ENCODE measurements at regions not wholly inside any gene's neighbourhood (a gene's known extent, or its start where the extent isn't known, plus 50 kb on each side); places are given as distances from the start of the nearest gene placed in this dataset.

- no peaks in the 10 kb centered on the region for H3K4me1 ChIP-seq (ENCODE audit: control insufficient read depth in 2 of 2, insufficient read depth in 2 of 2, low read length in 2 of 2)
- no peak overlapping the region for H3K4me3 ChIP-seq (ENCODE audit: low read length in 2 of 2)
- no peaks in the 10 kb centered on the region for H3K27me3 ChIP-seq (ENCODE audit: control insufficient read depth in 2 of 2, insufficient read depth in 1 of 2, low read length in 1 of 2)
- no peaks in the 10 kb centered on the region for H3K36me3 ChIP-seq (ENCODE audit: control insufficient read depth in 2 of 2, insufficient read depth in 2 of 2, low read length in 1 of 2)
- no peak for DNase-seq (ENCODE audit: low read depth in 6 of 9, low spot score in 9 of 9)
- no peak overlapping the region for H3K27ac ChIP-seq (ENCODE audit: low read depth in 1 of 2, low read length in 1 of 2)
- H3K9me3 ChIP-seq (ENCODE audit: control insufficient read depth in 2 of 2, insufficient read depth in 1 of 2, low read length in 1 of 2): no peaks in the 10 kb centered on the region
- WGBS: 95% methylated on average over 3 of the region's 3 CpGs
Observed at GRCh38 chr1:78765489-78765888, 115.9 kb downstream of the IFI44 start.

- H3K36me3 ChIP-seq (ENCODE audit: control insufficient read depth in 2 of 2, insufficient read depth in 2 of 2, low read length in 1 of 2): no peaks in the 10 kb centered on the region
- H3K27me3 ChIP-seq (ENCODE audit: control insufficient read depth in 2 of 2, insufficient read depth in 1 of 2, low read length in 1 of 2): no peaks in the 10 kb centered on the region
- H3K9me3 ChIP-seq (ENCODE audit: control insufficient read depth in 2 of 2, insufficient read depth in 1 of 2, low read length in 1 of 2): no peaks in the 10 kb centered on the region
- no peak overlapping the region for H3K4me3 ChIP-seq (ENCODE audit: low read length in 2 of 2)
- 80% methylated on average over 2 of the region's 2 CpGs for WGBS
- no peak overlapping the region for H3K27ac ChIP-seq (ENCODE audit: low read depth in 1 of 2, low read length in 1 of 2)
- H3K4me1 ChIP-seq (ENCODE audit: control insufficient read depth in 2 of 2, insufficient read depth in 2 of 2, low read length in 2 of 2): no peaks in the 10 kb centered on the region
- no peak for DNase-seq (ENCODE audit: low read depth in 6 of 9, low spot score in 9 of 9)
Observed at GRCh38 chr1:78779831-78780230, 130.2 kb downstream of the IFI44 start.

- Histone ChIP-seq H3K36me3 (ENCODE audit: control insufficient read depth in 2 of 2, insufficient read depth in 2 of 2, low read length in 1 of 2) (no peaks in the 10 kb centered on the region), H3K4me1 (ENCODE audit: control insufficient read depth in 2 of 2, insufficient read depth in 2 of 2, low read length in 2 of 2) (no peaks in the 10 kb centered on the region), H3K4me3 (ENCODE audit: low read length in 2 of 2) (no peak overlapping the region), H3K27ac (ENCODE audit: low read depth in 1 of 2, low read length in 1 of 2) (no peak overlapping the region), H3K27me3 (ENCODE audit: control insufficient read depth in 2 of 2, insufficient read depth in 1 of 2, low read length in 1 of 2) (no peaks in the 10 kb centered on the region), H3K9me3 (ENCODE audit: control insufficient read depth in 2 of 2, insufficient read depth in 1 of 2, low read length in 1 of 2) (no peaks in the 10 kb centered on the region)
- no peak for DNase-seq (ENCODE audit: low read depth in 6 of 9, low spot score in 9 of 9)
- WGBS: 86% methylated on average over 2 of the region's 2 CpGs
Observed at GRCh38 chr1:78787544-78787943, 137.9 kb downstream of the IFI44 start.

GRCh38 chr1:78790174-78790573, 140.5 kb downstream of the IFI44 start:
- Histone ChIP-seq H3K36me3 (ENCODE audit: control insufficient read depth in 2 of 2, insufficient read depth in 2 of 2, low read length in 1 of 2) (no peaks in the 10 kb centered on the region), H3K27ac (ENCODE audit: low read depth in 1 of 2, low read length in 1 of 2) (no peak overlapping the region), H3K4me1 (ENCODE audit: control insufficient read depth in 2 of 2, insufficient read depth in 2 of 2, low read length in 2 of 2) (no peaks in the 10 kb centered on the region), H3K27me3 (ENCODE audit: control insufficient read depth in 2 of 2, insufficient read depth in 1 of 2, low read length in 1 of 2) (no peaks in the 10 kb centered on the region), H3K9me3 (ENCODE audit: control insufficient read depth in 2 of 2, insufficient read depth in 1 of 2, low read length in 1 of 2) (no peaks in the 10 kb centered on the region), H3K4me3 (ENCODE audit: low read length in 2 of 2) (no peak overlapping the region)
- DNase-seq (ENCODE audit: low read depth in 6 of 9, low spot score in 9 of 9): no peak
- WGBS: 96% methylated on average over 3 of the region's 3 CpGs

- Histone ChIP-seq H3K27ac (ENCODE audit: low read depth in 1 of 2, low read length in 1 of 2) (no peak overlapping the region), H3K27me3 (ENCODE audit: control insufficient read depth in 2 of 2, insufficient read depth in 1 of 2, low read length in 1 of 2) (no peaks in the 10 kb centered on the region), H3K4me3 (ENCODE audit: low read length in 2 of 2) (no peak overlapping the region), H3K9me3 (ENCODE audit: control insufficient read depth in 2 of 2, insufficient read depth in 1 of 2, low read length in 1 of 2) (no peaks in the 10 kb centered on the region), H3K36me3 (ENCODE audit: control insufficient read depth in 2 of 2, insufficient read depth in 2 of 2, low read length in 1 of 2) (no peaks in the 10 kb centered on the region), H3K4me1 (ENCODE audit: control insufficient read depth in 2 of 2, insufficient read depth in 2 of 2, low read length in 2 of 2) (no peaks in the 10 kb centered on the region)
- DNase-seq (ENCODE audit: low read depth in 6 of 9, low spot score in 9 of 9): no peak
- 87% methylated on average over 1 of the region's 1 CpG for WGBS
Observed at GRCh38 chr1:78792756-78793155, 143.1 kb downstream of the IFI44 start.

- Histone ChIP-seq H3K27ac (ENCODE audit: low read depth in 1 of 2, low read length in 1 of 2) (no peak overlapping the region), H3K27me3 (ENCODE audit: control insufficient read depth in 2 of 2, insufficient read depth in 1 of 2, low read length in 1 of 2) (no peaks in the 10 kb centered on the region)
- WGBS: 55% methylated on average over 3 of the region's 3 CpGs
Observed at GRCh38 chr1:78797108-78797781, 147.6 kb downstream of the IFI44 start.

GRCh38 chr1:78799926-78800325, 150.3 kb downstream of the IFI44 start:
- no peaks in the 10 kb centered on the region for H3K27me3 ChIP-seq (ENCODE audit: control insufficient read depth in 2 of 2, insufficient read depth in 1 of 2, low read length in 1 of 2)
- no peak overlapping the region for H3K27ac ChIP-seq (ENCODE audit: low read depth in 1 of 2, low read length in 1 of 2)
- WGBS: 94% methylated on average over 1 of the region's 1 CpG

More at GRCh38 chr1:78797108-78797781, 147.6 kb downstream of the IFI44 start:
- Histone ChIP-seq H3K4me1 (ENCODE audit: control insufficient read depth in 2 of 2, insufficient read depth in 2 of 2, low read length in 2 of 2) (no peaks in the 10 kb centered on the region), H3K9me3 (ENCODE audit: control insufficient read depth in 2 of 2, insufficient read depth in 1 of 2, low read length in 1 of 2) (no peaks in the 10 kb centered on the region), H3K36me3 (ENCODE audit: control insufficient read depth in 2 of 2, insufficient read depth in 2 of 2, low read length in 1 of 2) (no peaks in the 10 kb centered on the region), H3K4me3 (ENCODE audit: low read length in 2 of 2) (no peak overlapping the region)
- no peak for DNase-seq (ENCODE audit: low read depth in 6 of 9, low spot score in 9 of 9)

GRCh38 chr1:78814176-78814575, 164.5 kb downstream of the IFI44 start:
- no peaks in the 10 kb centered on the region for H3K4me1 ChIP-seq (ENCODE audit: control insufficient read depth in 2 of 2, insufficient read depth in 2 of 2, low read length in 2 of 2)
- no peak overlapping the region for H3K27ac ChIP-seq (ENCODE audit: low read depth in 1 of 2, low read length in 1 of 2)
- no peaks in the 10 kb centered on the region for H3K36me3 ChIP-seq (ENCODE audit: control insufficient read depth in 2 of 2, insufficient read depth in 2 of 2, low read length in 1 of 2)
- no peak overlapping the region for H3K4me3 ChIP-seq (ENCODE audit: low read length in 2 of 2)
- no peak for DNase-seq (ENCODE audit: low read depth in 6 of 9, low spot score in 9 of 9)
- H3K27me3 ChIP-seq (ENCODE audit: control insufficient read depth in 2 of 2, insufficient read depth in 1 of 2, low read length in 1 of 2): no peaks in the 10 kb centered on the region
- no peaks in the 10 kb centered on the region for H3K9me3 ChIP-seq (ENCODE audit: control insufficient read depth in 2 of 2, insufficient read depth in 1 of 2, low read length in 1 of 2)
- WGBS: 89% methylated on average over 1 of the region's 1 CpG

More at GRCh38 chr1:78799926-78800325, 150.3 kb downstream of the IFI44 start:
- no peaks in the 10 kb centered on the region for H3K9me3 ChIP-seq (ENCODE audit: control insufficient read depth in 2 of 2, insufficient read depth in 1 of 2, low read length in 1 of 2)
- no peaks in the 10 kb centered on the region for H3K4me1 ChIP-seq (ENCODE audit: control insufficient read depth in 2 of 2, insufficient read depth in 2 of 2, low read length in 2 of 2)
- H3K4me3 ChIP-seq (ENCODE audit: low read length in 2 of 2): no peak overlapping the region
- DNase-seq (ENCODE audit: low read depth in 6 of 9, low spot score in 9 of 9): no peak
- H3K36me3 ChIP-seq (ENCODE audit: control insufficient read depth in 2 of 2, insufficient read depth in 2 of 2, low read length in 1 of 2): no peaks in the 10 kb centered on the region

GRCh38 chr1:78825561-78825960, 175.9 kb downstream of the IFI44 start:
- H3K36me3 ChIP-seq (ENCODE audit: control insufficient read depth in 2 of 2, insufficient read depth in 2 of 2, low read length in 1 of 2): no peaks in the 10 kb centered on the region
- no peaks in the 10 kb centered on the region for H3K4me1 ChIP-seq (ENCODE audit: control insufficient read depth in 2 of 2, insufficient read depth in 2 of 2, low read length in 2 of 2)
- 96% methylated on average over 2 of the region's 2 CpGs for WGBS
- H3K4me3 ChIP-seq (ENCODE audit: low read length in 2 of 2): no peak overlapping the region
- no peaks in the 10 kb centered on the region for H3K9me3 ChIP-seq (ENCODE audit: control insufficient read depth in 2 of 2, insufficient read depth in 1 of 2, low read length in 1 of 2)
- no peaks in the 10 kb centered on the region for H3K27me3 ChIP-seq (ENCODE audit: control insufficient read depth in 2 of 2, insufficient read depth in 1 of 2, low read length in 1 of 2)
- no peak for DNase-seq (ENCODE audit: low read depth in 6 of 9, low spot score in 9 of 9)
- no peak overlapping the region for H3K27ac ChIP-seq (ENCODE audit: low read depth in 1 of 2, low read length in 1 of 2)

Data from thymus (tissue), 11 donors.